Hepatocyte (in vitro differentiated cells): ENCODE measurements at regions not wholly inside any gene's neighbourhood (a gene's known extent, or its start where the extent isn't known, plus 50 kb on each side); places are given as distances from the start of the nearest gene placed in this dataset.

Experiments used
- DNase-seq: peaks from one replicate; pipeline ENCODE4 v3.0.0-alpha.2; 2016; ENCODE audit warnings: low spot score
- H2AFZ ChIP-seq: fragments of 200-600 bp; sonication (generic); 2 replicates; pipeline ENCODE4 v1.6.0; 2016; ENCODE audit warnings: antibody characterized with exemption, mild to moderate bottlenecking
- H3K27ac ChIP-seq: fragments of 200-600 bp; sonication (generic); 2 replicates; pipeline ENCODE4 v1.5.1; 2016; ENCODE audit warnings: mild to moderate bottlenecking
- H3K27me3 ChIP-seq: fragments of 200-600 bp; sonication (generic); 2 replicates; pipeline ENCODE4 v1.6.1; 2016
- H3K36me3 ChIP-seq: fragments of 200-600 bp; sonication (generic); replicated peaks from 2 replicates; pipeline ENCODE4 v1.5.1; 2016; ENCODE audit warnings: low read depth; ENCODE audit not compliant: insufficient read depth
- H3K4me1 ChIP-seq: fragments of 200-600 bp; sonication (generic); 2 replicates; pipeline ENCODE4 v1.5.1; 2016; ENCODE audit warnings: mild to moderate bottlenecking, moderate library complexity; ENCODE audit not compliant: insufficient read depth
- H3K4me2 ChIP-seq: fragments of 200-600 bp; sonication (generic); 2 replicates; pipeline ENCODE4 v1.6.0; 2016
- H3K4me3 ChIP-seq: fragments of 200-600 bp; sonication (generic); 2 replicates; pipeline ENCODE4 v1.5.1; 2016; ENCODE audit warnings: mild to moderate bottlenecking
- H3K79me2 ChIP-seq: fragments of 200-600 bp; sonication (generic); 2 replicates; pipeline ENCODE4 v1.6.0; 2017; ENCODE audit warnings: mild to moderate bottlenecking
- H3K9me2 ChIP-seq: fragments of 200-600 bp; sonication (generic); replicated peaks from 2 replicates; pipeline ENCODE4 v1.6.0; 2017; ENCODE audit warnings: mild to moderate bottlenecking; ENCODE audit not compliant: insufficient read depth
- H3K9me3 ChIP-seq: fragments of 200-600 bp; sonication (generic); 2 replicates; pipeline ENCODE4 v1.5.1; 2016; ENCODE audit warnings: low read depth, mild to moderate bottlenecking
- H4K20me1 ChIP-seq: fragments of 200-600 bp; sonication (generic); 2 replicates; pipeline ENCODE4 v1.6.0; 2016; ENCODE audit warnings: mild to moderate bottlenecking; ENCODE audit not compliant: insufficient read depth, poor library complexity, severe bottlenecking
- CTCF ChIP-seq: fragments of 200-600 bp; sonication (generic); IDR thresholded peaks from 2 replicates; pipeline ENCODE4 v1.5.1; 2016; ENCODE audit warnings: antibody characterized with exemption, mild to moderate bottlenecking; ENCODE audit not compliant: poor library complexity
- EZH2 ChIP-seq: fragments of 200-600 bp; sonication (generic); IDR thresholded peaks from 2 replicates; pipeline ENCODE4 v1.6.1; 2016; ENCODE audit warnings: antibody characterized with exemption, mild to moderate bottlenecking, borderline replicate concordance
- EZH2phosphoT487 ChIP-seq: fragments of 200-600 bp; sonication (generic); IDR thresholded peaks from one replicate; pipeline ENCODE4 v1.6.1; 2018; ENCODE audit warnings: antibody characterized with exemption, mild to moderate bottlenecking, low read depth, moderate library complexity; ENCODE audit not compliant: unreplicated experiment, severe bottlenecking
- WGBS: methylation state at CpG from one replicate; pipeline ENCODE4 v1.1.6; 2016; ENCODE audit warnings: low lambda C conversion rate; ENCODE audit errors: missing lambda C conversion rate; 5-methylcytosine and 5-hydroxymethylcytosine counted together

- Histone ChIP-seq H3K4me1 (peaks cover 5% of the 10 kb centered on the region), H3K27ac (no peak overlapping the region), H3K36me3 (no peaks in the 10 kb centered on the region), H4K20me1 (no peaks in the 10 kb centered on the region), H3K79me2 (no peaks in the 10 kb centered on the region), H3K4me3 (no peak overlapping the region), H3K9me3 (no peaks in the 10 kb centered on the region), H3K9me2 (no peaks in the 10 kb centered on the region), H2AFZ (no peak overlapping the region), H3K27me3 (no peaks in the 10 kb centered on the region), H3K4me2 (no peak overlapping the region)
- TF ChIP-seq EZH2phosphoT487 (no peak), EZH2 (no peak), CTCF (no peak)
- DNase-seq = no peak
Measured at GRCh38 chr21:38556390-38556789, 58.1 kb upstream of the ERG start.

- Histone ChIP-seq H3K4me1 (peaks cover 16% of the 10 kb centered on the region), H2AFZ (no peak overlapping the region), H3K27me3 (no peaks in the 10 kb centered on the region), H4K20me1 (no peaks in the 10 kb centered on the region), H3K4me3 (no peak overlapping the region), H3K27ac (no peak overlapping the region), H3K36me3 (no peaks in the 10 kb centered on the region), H3K9me2 (no peaks in the 10 kb centered on the region), H3K79me2 (no peaks in the 10 kb centered on the region), H3K9me3 (no peaks in the 10 kb centered on the region), H3K4me2 (no peak overlapping the region)
- no peak for TF ChIP-seq CTCF
- no peak for TF ChIP-seq EZH2
- no peak for TF ChIP-seq EZH2phosphoT487
- DNase-seq = no peak
Measured at GRCh38 chr21:38561205-38561604, 62.9 kb upstream of the ERG start.

GRCh38 chr21:38561613-38562581 lies 63.6 kb upstream of the ERG start:
- Histone ChIP-seq H3K4me3 (no peak overlapping the region), H3K27ac (no peak overlapping the region), H2AFZ (no peak overlapping the region), H4K20me1 (no peaks in the 10 kb centered on the region), H3K9me2 (no peaks in the 10 kb centered on the region), H3K4me2 (no peak overlapping the region), H3K36me3 (no peaks in the 10 kb centered on the region), H3K79me2 (no peaks in the 10 kb centered on the region), H3K4me1 (peaks cover 16% of the 10 kb centered on the region), H3K27me3 (no peaks in the 10 kb centered on the region), H3K9me3 (no peaks in the 10 kb centered on the region)
- DNase-seq = no peak
- TF ChIP-seq EZH2 (no peak), EZH2phosphoT487 (no peak), CTCF (no peak)
- WGBS = 67% methylated on average over 7 of the region's 7 CpGs
